SK-N-SH treated with all-trans-retinoic acid at 6 μM for 48 hours (cell line): ENCODE measurements at regions not wholly inside any gene's neighbourhood (a gene's known extent, or its start where the extent isn't known, plus 50 kb on each side); places are given as distances from the start of the nearest gene placed in this dataset.

Source experiments
- ATAC-seq: fragments of 200-7000 bp; cut with Tn5 transposase; 3 replicates; pipeline ENCODE4 v1.9.1; 2020; ENCODE audit warnings: mild to moderate bottlenecking, moderate library complexity
- BACH2 ChIP-seq: fragments of 250-450 bp; sonication (Bioruptor Pico); IDR thresholded peaks from 2 replicates; pipeline ENCODE4 v1.9.0; 2021; ENCODE audit warnings: mild to moderate bottlenecking, borderline replicate concordance
- ESRRG ChIP-seq: fragments of 250-450 bp; sonication (Bioruptor Pico); IDR thresholded peaks from 2 replicates; pipeline ENCODE4 v1.6.1; 2021; ENCODE audit warnings: mild to moderate bottlenecking
- GLIS3 ChIP-seq: fragments of 250-450 bp; sonication (Bioruptor Pico); IDR thresholded peaks from 2 replicates; pipeline ENCODE4 v1.5.0; 2020; ENCODE audit warnings: mild to moderate bottlenecking, moderate library complexity
- OSR1 ChIP-seq: fragments of 250-450 bp; sonication (Bioruptor Pico); IDR thresholded peaks from 2 replicates; pipeline ENCODE4 v1.8.0; 2022; ENCODE audit warnings: moderate library complexity, mild to moderate bottlenecking, inconsistent platforms
- RARB ChIP-seq: fragments of 250-450 bp; sonication (Bioruptor Pico); IDR thresholded peaks from 2 replicates; pipeline ENCODE4 v1.8.0; 2021; ENCODE audit warnings: mild to moderate bottlenecking, moderate library complexity
- SNAI2 ChIP-seq: fragments of 250-450 bp; sonication (Bioruptor Pico); IDR thresholded peaks from 2 replicates; pipeline ENCODE4 v1.5.0; 2020; ENCODE audit warnings: mild to moderate bottlenecking, moderate library complexity
- TCF4 ChIP-seq: fragments of 250-450 bp; sonication (Bioruptor Pico); IDR thresholded peaks from 2 replicates; pipeline ENCODE4 v1.8.0; 2021; ENCODE audit warnings: mild to moderate bottlenecking, moderate library complexity, borderline replicate concordance
- ZFP3 ChIP-seq: fragments of 250-450 bp; sonication (Bioruptor Pico); IDR thresholded peaks from 2 replicates; pipeline ENCODE4 v1.5.0; 2020; ENCODE audit warnings: mild to moderate bottlenecking, moderate library complexity
- ZFP30 ChIP-seq: fragments of 450-650 bp; formaldehyde crosslinking; IDR thresholded peaks from 2 replicates; pipeline ENCODE4 v1.5.0; 2022; ENCODE audit warnings: mild to moderate bottlenecking, moderate library complexity
- ZNF565 ChIP-seq: fragments of 450-650 bp; formaldehyde crosslinking; conservative IDR thresholded peaks from 2 replicates; pipeline ENCODE4 v1.5.0; 2020; ENCODE audit warnings: low read depth, mild to moderate bottlenecking, moderate library complexity
- ZNF70 ChIP-seq: fragments of 450-650 bp; formaldehyde crosslinking; IDR thresholded peaks from 2 replicates; pipeline ENCODE4 v1.5.0; 2020; ENCODE audit warnings: mild to moderate bottlenecking, moderate library complexity
- ZNF8 ChIP-seq: fragments of 450-650 bp; formaldehyde crosslinking; IDR thresholded peaks from 2 replicates; pipeline ENCODE4 v1.5.0; 2020; ENCODE audit warnings: mild to moderate bottlenecking, moderate library complexity
- TF ChIP-seq, protein P1 (sequence below): fragments of 250-450 bp; sonication (Bioruptor Pico); IDR thresholded peaks from 2 replicates; pipeline ENCODE4 v1.5.0; 2020; ENCODE audit warnings: mild to moderate bottlenecking, moderate library complexity
- TF ChIP-seq, protein P2 (sequence below): fragments of 250-450 bp; sonication (Bioruptor Pico); IDR thresholded peaks from 2 replicates; pipeline ENCODE4 v1.8.0; 2021; ENCODE audit warnings: low read depth, mild to moderate bottlenecking, moderate library complexity, borderline replicate concordance
- TF ChIP-seq, protein P3 (sequence below): fragments of 250-450 bp; sonication (Bioruptor Pico); IDR thresholded peaks from 2 replicates; pipeline ENCODE4 v1.8.0; 2020; ENCODE audit warnings: mild to moderate bottlenecking, moderate library complexity, borderline replicate concordance
- TF ChIP-seq, protein P4 (sequence below): fragments of 250-450 bp; sonication (Bioruptor Pico); IDR thresholded peaks from 2 replicates; pipeline ENCODE4 v1.5.1; 2021; ENCODE audit warnings: mild to moderate bottlenecking, moderate library complexity

DNA sequence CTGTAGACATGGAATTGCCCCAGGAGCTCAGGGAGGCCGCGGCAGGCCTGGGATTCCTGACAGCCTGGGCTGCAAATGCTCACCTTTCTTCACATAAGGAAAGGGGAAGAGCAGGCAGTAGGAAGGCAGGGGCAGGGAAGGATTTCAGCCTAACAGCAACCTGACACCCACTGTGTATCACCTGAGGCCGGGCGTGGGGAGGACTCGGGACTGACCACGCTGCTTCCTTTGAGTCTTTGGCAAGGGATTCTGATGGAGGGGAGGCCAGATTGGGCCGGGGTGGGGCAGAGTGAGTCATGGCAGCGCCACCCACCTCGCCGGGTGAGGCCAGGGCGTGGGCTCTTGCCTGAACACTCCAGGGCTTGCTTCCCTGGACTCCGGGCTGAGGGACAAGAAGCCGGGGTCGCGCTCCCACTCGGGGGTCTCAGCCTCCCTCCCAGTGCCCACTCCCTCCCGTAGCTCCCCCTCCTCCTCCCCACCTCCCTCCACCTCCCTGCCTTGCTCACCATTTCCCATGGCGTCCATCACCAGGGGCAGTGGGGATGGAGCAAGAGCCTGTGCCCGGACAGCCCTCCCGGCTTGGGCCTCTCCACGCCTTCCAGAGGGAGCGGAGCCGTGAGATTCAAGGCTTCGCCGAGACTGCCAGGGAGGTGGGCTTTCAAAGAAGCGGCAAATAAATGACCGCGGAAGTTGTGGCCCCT is 247.9 kb upstream of the RTL1 start:
- ATAC-seq = no peak
- no peak for TF ChIP-seq ESRRG (CRISPR knock-in tag)
- no peak for TF ChIP-seq ZNF70 (CRISPR knock-in tag)
- TF ChIP-seq, protein P1, sequence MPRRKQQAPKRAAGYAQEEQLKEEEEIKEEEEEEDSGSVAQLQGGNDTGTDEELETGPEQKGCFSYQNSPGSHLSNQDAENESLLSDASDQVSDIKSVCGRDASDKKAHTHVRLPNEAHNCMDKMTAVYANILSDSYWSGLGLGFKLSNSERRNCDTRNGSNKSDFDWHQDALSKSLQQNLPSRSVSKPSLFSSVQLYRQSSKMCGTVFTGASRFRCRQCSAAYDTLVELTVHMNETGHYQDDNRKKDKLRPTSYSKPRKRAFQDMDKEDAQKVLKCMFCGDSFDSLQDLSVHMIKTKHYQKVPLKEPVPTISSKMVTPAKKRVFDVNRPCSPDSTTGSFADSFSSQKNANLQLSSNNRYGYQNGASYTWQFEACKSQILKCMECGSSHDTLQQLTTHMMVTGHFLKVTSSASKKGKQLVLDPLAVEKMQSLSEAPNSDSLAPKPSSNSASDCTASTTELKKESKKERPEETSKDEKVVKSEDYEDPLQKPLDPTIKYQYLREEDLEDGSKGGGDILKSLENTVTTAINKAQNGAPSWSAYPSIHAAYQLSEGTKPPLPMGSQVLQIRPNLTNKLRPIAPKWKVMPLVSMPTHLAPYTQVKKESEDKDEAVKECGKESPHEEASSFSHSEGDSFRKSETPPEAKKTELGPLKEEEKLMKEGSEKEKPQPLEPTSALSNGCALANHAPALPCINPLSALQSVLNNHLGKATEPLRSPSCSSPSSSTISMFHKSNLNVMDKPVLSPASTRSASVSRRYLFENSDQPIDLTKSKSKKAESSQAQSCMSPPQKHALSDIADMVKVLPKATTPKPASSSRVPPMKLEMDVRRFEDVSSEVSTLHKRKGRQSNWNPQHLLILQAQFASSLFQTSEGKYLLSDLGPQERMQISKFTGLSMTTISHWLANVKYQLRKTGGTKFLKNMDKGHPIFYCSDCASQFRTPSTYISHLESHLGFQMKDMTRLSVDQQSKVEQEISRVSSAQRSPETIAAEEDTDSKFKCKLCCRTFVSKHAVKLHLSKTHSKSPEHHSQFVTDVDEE (CRISPR knock-in tag) = no peak
- no peak for TF ChIP-seq ZFP3
- TF ChIP-seq OSR1 = no peak
- TF ChIP-seq ZFP30 = no peak
- TF ChIP-seq, protein P2, sequence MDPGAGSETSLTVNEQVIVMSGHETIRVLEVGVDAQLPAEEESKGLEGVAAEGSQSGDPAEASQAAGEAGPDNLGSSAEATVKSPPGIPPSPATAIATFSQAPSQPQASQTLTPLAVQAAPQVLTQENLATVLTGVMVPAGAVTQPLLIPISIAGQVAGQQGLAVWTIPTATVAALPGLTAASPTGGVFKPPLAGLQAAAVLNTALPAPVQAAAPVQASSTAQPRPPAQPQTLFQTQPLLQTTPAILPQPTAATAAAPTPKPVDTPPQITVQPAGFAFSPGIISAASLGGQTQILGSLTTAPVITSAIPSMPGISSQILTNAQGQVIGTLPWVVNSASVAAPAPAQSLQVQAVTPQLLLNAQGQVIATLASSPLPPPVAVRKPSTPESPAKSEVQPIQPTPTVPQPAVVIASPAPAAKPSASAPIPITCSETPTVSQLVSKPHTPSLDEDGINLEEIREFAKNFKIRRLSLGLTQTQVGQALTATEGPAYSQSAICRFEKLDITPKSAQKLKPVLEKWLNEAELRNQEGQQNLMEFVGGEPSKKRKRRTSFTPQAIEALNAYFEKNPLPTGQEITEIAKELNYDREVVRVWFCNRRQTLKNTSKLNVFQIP (CRISPR knock-in tag) = no peak
- TF ChIP-seq GLIS3 (CRISPR knock-in tag) = no peak
- no peak for TF ChIP-seq ZNF8
- no peak for TF ChIP-seq SNAI2 (CRISPR knock-in tag)
- TF ChIP-seq, protein P3, sequence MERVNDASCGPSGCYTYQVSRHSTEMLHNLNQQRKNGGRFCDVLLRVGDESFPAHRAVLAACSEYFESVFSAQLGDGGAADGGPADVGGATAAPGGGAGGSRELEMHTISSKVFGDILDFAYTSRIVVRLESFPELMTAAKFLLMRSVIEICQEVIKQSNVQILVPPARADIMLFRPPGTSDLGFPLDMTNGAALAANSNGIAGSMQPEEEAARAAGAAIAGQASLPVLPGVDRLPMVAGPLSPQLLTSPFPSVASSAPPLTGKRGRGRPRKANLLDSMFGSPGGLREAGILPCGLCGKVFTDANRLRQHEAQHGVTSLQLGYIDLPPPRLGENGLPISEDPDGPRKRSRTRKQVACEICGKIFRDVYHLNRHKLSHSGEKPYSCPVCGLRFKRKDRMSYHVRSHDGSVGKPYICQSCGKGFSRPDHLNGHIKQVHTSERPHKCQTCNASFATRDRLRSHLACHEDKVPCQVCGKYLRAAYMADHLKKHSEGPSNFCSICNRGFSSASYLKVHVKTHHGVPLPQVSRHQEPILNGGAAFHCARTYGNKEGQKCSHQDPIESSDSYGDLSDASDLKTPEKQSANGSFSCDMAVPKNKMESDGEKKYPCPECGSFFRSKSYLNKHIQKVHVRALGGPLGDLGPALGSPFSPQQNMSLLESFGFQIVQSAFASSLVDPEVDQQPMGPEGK (CRISPR knock-in tag) = no peak
- no peak for TF ChIP-seq TCF4
- TF ChIP-seq, all 23 proteins: peak for 0

DNA sequence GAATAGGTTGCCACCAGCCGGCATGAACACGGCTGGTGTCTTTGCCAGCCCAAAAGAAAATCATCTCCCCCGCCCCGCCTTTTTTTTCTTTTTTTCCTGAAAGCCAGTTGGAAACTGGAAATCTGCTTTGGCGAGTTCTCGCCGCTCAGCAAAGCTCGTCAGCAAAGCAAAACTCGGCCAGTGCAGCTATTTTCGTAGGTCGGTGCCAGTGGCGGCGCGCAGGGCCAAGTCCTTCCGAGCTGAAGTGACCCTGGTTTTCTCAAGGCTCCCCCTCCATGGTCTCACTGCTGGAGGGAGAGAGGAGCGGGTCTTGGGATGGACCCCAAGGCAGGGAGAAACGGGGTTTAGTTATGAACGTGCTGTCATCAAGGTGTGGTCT is 248.4 kb upstream of the RTL1 start:
- ATAC-seq = no peak
- no peak for TF ChIP-seq GLIS3 (CRISPR knock-in tag)
- TF ChIP-seq, protein P1 (CRISPR knock-in tag) = no peak
- TF ChIP-seq, protein P4, sequence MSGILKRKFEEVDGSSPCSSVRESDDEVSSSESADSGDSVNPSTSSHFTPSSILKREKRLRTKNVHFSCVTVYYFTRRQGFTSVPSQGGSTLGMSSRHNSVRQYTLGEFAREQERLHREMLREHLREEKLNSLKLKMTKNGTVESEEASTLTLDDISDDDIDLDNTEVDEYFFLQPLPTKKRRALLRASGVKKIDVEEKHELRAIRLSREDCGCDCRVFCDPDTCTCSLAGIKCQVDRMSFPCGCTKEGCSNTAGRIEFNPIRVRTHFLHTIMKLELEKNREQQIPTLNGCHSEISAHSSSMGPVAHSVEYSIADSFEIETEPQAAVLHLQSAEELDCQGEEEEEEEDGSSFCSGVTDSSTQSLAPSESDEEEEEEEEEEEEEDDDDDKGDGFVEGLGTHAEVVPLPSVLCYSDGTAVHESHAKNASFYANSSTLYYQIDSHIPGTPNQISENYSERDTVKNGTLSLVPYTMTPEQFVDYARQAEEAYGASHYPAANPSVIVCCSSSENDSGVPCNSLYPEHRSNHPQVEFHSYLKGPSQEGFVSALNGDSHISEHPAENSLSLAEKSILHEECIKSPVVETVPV = no peak
- TF ChIP-seq RARB (CRISPR knock-in tag) = no peak
- no peak for TF ChIP-seq SNAI2 (CRISPR knock-in tag)
- TF ChIP-seq ZNF565 (CRISPR knock-in tag) = no peak

DNA sequence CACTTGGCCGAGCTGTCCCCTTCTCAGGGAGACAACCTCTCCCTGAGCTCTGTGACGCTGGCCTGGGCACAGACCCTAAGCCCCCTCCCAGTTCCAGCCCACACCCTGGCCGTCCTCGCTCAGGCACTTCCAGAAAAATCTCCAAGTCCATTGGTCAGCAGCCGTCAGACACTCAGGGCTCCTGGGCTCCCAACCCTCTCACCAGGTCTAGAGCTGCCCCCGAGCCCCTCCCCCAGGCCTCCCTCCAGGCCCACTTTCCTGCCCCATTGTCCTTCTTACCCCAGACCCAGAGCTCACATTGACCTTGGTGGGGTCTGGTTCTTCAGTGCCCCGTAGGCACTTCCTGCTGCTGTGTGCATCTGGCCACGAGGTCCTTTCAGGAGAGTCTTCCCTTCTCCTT is 249.3 kb upstream of the RTL1 start:
- TF ChIP-seq, protein P3 (CRISPR knock-in tag) = no peak
- TF ChIP-seq BACH2 (CRISPR knock-in tag) = no peak
- ATAC-seq = no peak
